HepG2 (cell line): ENCODE measurements at regions not wholly inside any gene's neighbourhood (a gene's known extent, or its start where the extent isn't known, plus 50 kb on each side); places are given as distances from the start of the nearest gene placed in this dataset.

Experiments used
- ATF6 ChIP-seq: sonication (generic); formaldehyde crosslinking; conservative IDR thresholded peaks from 2 replicates; pipeline ENCODE4 v1.4.0; 2020; ENCODE audit warnings: missing genetic modification reagents
- CBX5 ChIP-seq: sonication (generic); formaldehyde crosslinking; IDR thresholded peaks from 2 replicates; pipeline ENCODE4 v1.4.0; 2020; ENCODE audit warnings: missing genetic modification reagents, borderline replicate concordance
- CREB3 ChIP-seq: sonication (generic); formaldehyde crosslinking; IDR thresholded peaks from 2 replicates; pipeline ENCODE4 v1.5.0; 2020; ENCODE audit warnings: missing genetic modification reagents
- HCFC1 ChIP-seq: fragments of 150-350 bp; IDR thresholded peaks from 2 replicates; pipeline ENCODE4 v1.6.1; 2014; ENCODE audit warnings: low read depth, low read length
- IRF9 ChIP-seq: sonication (generic); formaldehyde crosslinking; IDR thresholded peaks from 2 replicates; pipeline ENCODE4 v1.8.0; 2022; ENCODE audit warnings: missing genetic modification reagents, mild to moderate bottlenecking, borderline replicate concordance
- LCORL ChIP-seq, 2 experiments: fragments of 450-650 bp in 1 of 2; sonication (generic) in 1 of 2; formaldehyde crosslinking in 1 of 2; IDR thresholded peaks; 2 replicates each; pipeline versions ENCODE4 v1.5.0 to v1.6.1; 2017 to 2020; ENCODE audit warnings: antibody characterized with exemption in 1 of 2, missing genetic modification reagents in 1 of 2
- MAZ ChIP-seq, 2 experiments: sonication (generic) in 1 of 2; formaldehyde crosslinking in 1 of 2; IDR thresholded peaks; 2 replicates each; pipeline versions ENCODE4 v1.5.0 to v1.6.1; 2012 to 2020; ENCODE audit warnings: low read depth in 2 of 2, mild to moderate bottlenecking in 2 of 2, borderline replicate concordance in 1 of 2, improper control_type of control experiment in 1 of 2, low read length in 1 of 2, missing genetic modification reagents in 1 of 2, moderate library complexity in 1 of 2
- MTF2 ChIP-seq: sonication (generic); formaldehyde crosslinking; IDR thresholded peaks from 2 replicates; pipeline ENCODE4 v1.5.0; 2020; ENCODE audit warnings: missing genetic modification reagents, borderline replicate concordance
- NR2F2 ChIP-seq: IDR thresholded peaks from 2 replicates; pipeline ENCODE4 v1.6.1; 2012; ENCODE audit warnings: low read depth, inconsistent platforms, borderline replicate concordance
- NRL ChIP-seq: sonication (generic); formaldehyde crosslinking; IDR thresholded peaks from 2 replicates; pipeline ENCODE4 v1.5.0; 2020; ENCODE audit warnings: missing genetic modification reagents, mild to moderate bottlenecking, moderate library complexity, borderline replicate concordance
- PBX2 ChIP-seq: IDR thresholded peaks from 2 replicates; pipeline ENCODE4 v1.6.1; 2016; ENCODE audit warnings: control low read depth
- PRMT3 ChIP-seq: sonication (generic); formaldehyde crosslinking; IDR thresholded peaks from 2 replicates; pipeline ENCODE4 v1.8.1; 2022; ENCODE audit warnings: low read depth, mild to moderate bottlenecking, moderate library complexity, missing genetic modification reagents, borderline replicate concordance
- REL ChIP-seq: sonication (generic); formaldehyde crosslinking; conservative IDR thresholded peaks from 2 replicates; pipeline ENCODE4 v1.8.0; 2022; ENCODE audit warnings: mild to moderate bottlenecking, missing genetic modification reagents, moderate library complexity
- RELA ChIP-seq: sonication (generic); formaldehyde crosslinking; IDR thresholded peaks from 2 replicates; pipeline ENCODE4 v1.4.0; 2020; ENCODE audit warnings: missing genetic modification reagents
- RFX1 ChIP-seq: fragments of 450-650 bp; IDR thresholded peaks from 2 replicates; pipeline ENCODE4 v1.6.1; 2017
- STAG1 ChIP-seq: sonication (generic); formaldehyde crosslinking; IDR thresholded peaks from 2 replicates; pipeline ENCODE4 v1.4.0; 2020; ENCODE audit warnings: missing genetic modification reagents
- YEATS2 ChIP-seq: sonication (generic); formaldehyde crosslinking; IDR thresholded peaks from 2 replicates; pipeline ENCODE4 v1.4.0; 2020; ENCODE audit warnings: missing genetic modification reagents, borderline replicate concordance
- ZNF460 ChIP-seq: sonication (generic); formaldehyde crosslinking; IDR thresholded peaks from 2 replicates; pipeline ENCODE4 v1.5.1; 2020; ENCODE audit warnings: missing genetic modification reagents, mild to moderate bottlenecking, borderline replicate concordance
- ZNF563 ChIP-seq: sonication (generic); formaldehyde crosslinking; IDR thresholded peaks from 2 replicates; pipeline ENCODE4 v1.8.0; 2022; ENCODE audit warnings: mild to moderate bottlenecking, moderate library complexity, missing genetic modification reagents
- ZNF878 ChIP-seq: sonication (generic); formaldehyde crosslinking; IDR thresholded peaks from 2 replicates; pipeline ENCODE4 v1.8.1; 2023; ENCODE audit warnings: mild to moderate bottlenecking, missing genetic modification reagents, moderate library complexity
- TF ChIP-seq, protein P1 (sequence below): sonication (generic); formaldehyde crosslinking; IDR thresholded peaks from 2 replicates; pipeline ENCODE4 v1.5.0; 2020; ENCODE audit warnings: mild to moderate bottlenecking, missing genetic modification reagents

DNA sequence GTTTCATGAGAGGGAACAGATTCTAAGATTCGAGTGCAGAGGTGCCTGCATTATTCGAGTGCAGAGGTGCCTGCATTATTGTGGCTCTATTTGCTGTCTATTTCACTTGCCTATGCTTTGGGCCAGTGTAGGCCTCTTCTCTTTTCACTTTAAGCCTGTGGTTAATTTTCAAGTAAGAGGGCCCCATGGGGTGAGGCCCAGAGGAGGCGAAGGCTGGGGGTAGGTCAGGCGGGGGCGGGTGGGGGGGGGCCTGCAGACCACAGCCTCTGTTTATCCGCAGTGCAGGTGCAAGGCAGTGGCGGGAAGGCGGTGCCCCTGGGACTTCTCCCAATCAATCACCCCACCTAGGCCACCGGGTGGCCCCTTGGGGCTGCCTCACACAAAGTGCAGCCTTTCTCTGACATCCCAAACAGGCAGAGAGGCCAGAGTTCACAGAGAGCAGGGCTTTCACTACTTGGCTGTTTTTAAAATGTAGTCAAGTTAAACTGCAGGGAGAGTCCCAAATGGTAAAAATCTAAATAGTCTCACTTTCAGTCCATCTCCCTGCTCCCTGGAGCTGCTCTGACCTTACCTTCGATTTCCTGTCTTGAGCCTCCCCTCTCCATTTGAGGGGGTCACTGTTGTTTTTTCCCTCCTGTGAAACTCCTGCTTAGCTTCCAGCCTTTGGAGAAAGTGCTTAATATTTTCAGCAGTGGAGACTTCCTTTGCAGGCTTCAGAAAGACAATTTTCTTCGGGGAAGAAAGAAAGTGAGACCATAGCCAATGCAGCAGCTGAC, 249.0 kb downstream of the DLEU7 start (continued):
- TF ChIP-seq ATF6 (CRISPR knock-in tag) (no peak), PBX2 (CRISPR knock-in tag) (no peak), REL (no peak), ZNF563 (CRISPR knock-in tag) (no peak), RFX1 (no peak), CREB3 (CRISPR knock-in tag) (no peak), NR2F2 (no peak), IRF9 (no peak), MAZ (IDR thresholded peaks at IDR 0.05; ENCODE audit: borderline replicate concordance, low read depth, low read length) (no peak), MAZ (CRISPR knock-in tag; IDR thresholded peaks at IDR 0.05; ENCODE audit: low read depth) (no peak), STAG1 (CRISPR knock-in tag) (peak; percentile 28), LCORL (IDR thresholded peaks at IDR 0.05) (no peak), LCORL (CRISPR knock-in tag; IDR thresholded peaks at IDR 0.05) (peak; percentile 64), NRL (CRISPR knock-in tag) (no peak), ZNF460 (CRISPR knock-in tag) (no peak), MTF2 (no peak), PRMT3 (no peak), RELA (CRISPR knock-in tag) (no peak), YEATS2 (no peak), CBX5 (CRISPR knock-in tag) (no peak), ZNF878 (CRISPR knock-in tag) (no peak), HCFC1 (no peak)
- TF ChIP-seq, protein P1, sequence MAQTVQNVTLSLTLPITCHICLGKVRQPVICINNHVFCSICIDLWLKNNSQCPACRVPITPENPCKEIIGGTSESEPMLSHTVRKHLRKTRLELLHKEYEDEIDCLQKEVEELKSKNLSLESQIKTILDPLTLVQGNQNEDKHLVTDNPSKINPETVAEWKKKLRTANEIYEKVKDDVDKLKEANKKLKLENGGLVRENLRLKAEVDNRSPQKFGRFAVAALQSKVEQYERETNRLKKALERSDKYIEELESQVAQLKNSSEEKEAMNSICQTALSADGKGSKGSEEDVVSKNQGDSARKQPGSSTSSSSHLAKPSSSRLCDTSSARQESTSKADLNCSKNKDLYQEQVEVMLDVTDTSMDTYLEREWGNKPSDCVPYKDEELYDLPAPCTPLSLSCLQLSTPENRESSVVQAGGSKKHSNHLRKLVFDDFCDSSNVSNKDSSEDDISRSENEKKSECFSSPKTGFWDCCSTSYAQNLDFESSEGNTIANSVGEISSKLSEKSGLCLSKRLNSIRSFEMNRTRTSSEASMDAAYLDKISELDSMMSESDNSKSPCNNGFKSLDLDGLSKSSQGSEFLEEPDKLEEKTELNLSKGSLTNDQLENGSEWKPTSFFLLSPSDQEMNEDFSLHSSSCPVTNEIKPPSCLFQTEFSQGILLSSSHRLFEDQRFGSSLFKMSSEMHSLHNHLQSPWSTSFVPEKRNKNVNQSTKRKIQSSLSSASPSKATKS (CRISPR knock-in tag): no peak
